Caco-2 (cell line): ENCODE measurements at regions not wholly inside any gene's neighbourhood (a gene's known extent, or its start where the extent isn't known, plus 50 kb on each side); places are given as distances from the start of the nearest gene placed in this dataset.

Experiments
- BruUV-seq: library from RNA; stranded (reverse); fragments of 400-500 nt; replicated peaks from 2 replicates; lab custom pipeline; 2021; lab: Mats Ljungman, UMichigan
- CTCF ChIA-PET: fragments of 300-600 bp; sonication (Branson Sonifier 250); formaldehyde crosslinking; loops from one replicate; lab custom pipeline; 2022; ENCODE audit warnings: antibody characterized with exemption; lab: Charles Lee
- POLR2A ChIA-PET: fragments of 300-600 bp; sonication (Branson Sonifier 250); formaldehyde crosslinking; loops from one replicate; lab custom pipeline; 2022; ENCODE audit warnings: antibody characterized with exemption; lab: Charles Lee
- DNase-seq, 2 experiments: peaks; one replicate each; pipeline versions ENCODE4 v3.0.0 to v3.0.0-alpha.2; 2020 to 2022
- H3K27me3 ChIP-seq: replicated peaks from 2 replicates; pipeline ENCODE4 v1.6.0; 2011; ENCODE audit warnings: low read length; ENCODE audit not compliant: control insufficient read depth, insufficient read depth
- H3K36me3 ChIP-seq: 2 replicates; pipeline ENCODE4 v1.5.1; 2011; ENCODE audit warnings: low read length; ENCODE audit not compliant: control insufficient read depth, insufficient read depth
- H3K4me1 ChIP-seq: fragments of 250-450 bp; sonication (Bioruptor Pico); 2 replicates; pipeline ENCODE4 v1.5.1; 2020; ENCODE audit warnings: mild to moderate bottlenecking
- H3K4me3 ChIP-seq: 2 replicates; pipeline ENCODE4 v1.5.1; 2011; ENCODE audit warnings: low read depth, mild to moderate bottlenecking, control low read depth, low read length
- H3K9me3 ChIP-seq: fragments of 250-450 bp; sonication (Bioruptor Pico); 2 replicates; pipeline ENCODE4 v1.5.1; 2020; ENCODE audit warnings: mild to moderate bottlenecking, moderate library complexity
- H3K27ac Mint-ChIP-seq: one replicate; pipeline ENCODE4 v1.8.0; 2022; ENCODE audit warnings: mixed read lengths; ENCODE audit not compliant: unreplicated experiment
- H3K27me3 Mint-ChIP-seq: one replicate; pipeline ENCODE4 v1.8.0; 2022; ENCODE audit warnings: mixed read lengths; ENCODE audit not compliant: insufficient read depth, unreplicated experiment
- H3K36me3 Mint-ChIP-seq: one replicate; pipeline ENCODE4 v1.8.0; 2022; ENCODE audit warnings: mild to moderate bottlenecking, mixed read lengths; ENCODE audit not compliant: insufficient read depth, unreplicated experiment
- H3K4me1 Mint-ChIP-seq: one replicate; pipeline ENCODE4 v1.8.0; 2022; ENCODE audit warnings: low read depth, mixed read lengths; ENCODE audit not compliant: unreplicated experiment
- H3K4me3 Mint-ChIP-seq: one replicate; pipeline ENCODE4 v1.8.0; 2022; ENCODE audit warnings: mild to moderate bottlenecking, moderate library complexity, mixed read lengths; ENCODE audit not compliant: unreplicated experiment
- H3K9me3 Mint-ChIP-seq: one replicate; pipeline ENCODE4 v1.8.0; 2022; ENCODE audit warnings: mixed read lengths; ENCODE audit not compliant: unreplicated experiment
- CTCF ChIP-seq, 2 experiments: fragments of 200-600 bp in 1 of 2; IDR thresholded peaks; 1 replicate in 1 of 2; 2 replicates in 1 of 2; pipeline versions ENCODE4 v1.5.1 to v1.8.0; 2011 to 2022; ENCODE audit warnings: antibody characterized with exemption in 1 of 2, control low read depth in 1 of 2, inconsistent platforms in 1 of 2, low read depth in 1 of 2, low read length in 1 of 2, mild to moderate bottlenecking in 1 of 2, moderate library complexity in 1 of 2; ENCODE audit not compliant: insufficient read depth in 1 of 2, severe bottlenecking in 1 of 2, unreplicated experiment in 1 of 2
- intact Hi-C: fragments of 100-400 bp; cut with micrococcal nuclease; formaldehyde crosslinking; loops from one replicate; pipeline ENCODE4 v1.10.0; 2022; ENCODE audit not compliant: unreplicated experiment

- Histone ChIP-seq H3K4me1 (no peaks in the 10 kb centered on the region), H3K36me3 (no peaks in the 10 kb centered on the region), H3K9me3 (no peaks in the 10 kb centered on the region), H3K27me3 (no peaks in the 10 kb centered on the region), H3K4me3 (no peak overlapping the region)
- peaks cover 9% of the 10 kb centered on the region for H3K27me3 Mint-ChIP-seq
- DNase-seq = no peak
- POLR2A ChIA-PET = no interaction called here
- BruUV-seq = no TSS peak
- no peak overlapping the region for H3K27ac Mint-ChIP-seq
- no peaks in the 10 kb centered on the region for H3K9me3 Mint-ChIP-seq
- no peaks in the 10 kb centered on the region for H3K36me3 Mint-ChIP-seq
- no peak overlapping the region for H3K4me3 Mint-ChIP-seq
- H3K4me1 Mint-ChIP-seq = no peaks in the 10 kb centered on the region
- CTCF ChIA-PET = no interaction called here
- no peak for TF ChIP-seq CTCF (IDR thresholded peaks at IDR 0.05; ENCODE audit: insufficient read depth in 1 of 2, low read depth in 1 of 2, low read length in 1 of 2, severe bottlenecking in 1 of 2, unreplicated experiment in 1 of 2)
- intact Hi-C loops = no loop called here
Observed at GRCh38 chr15:87211547-87211946, 1045.0 kb downstream of the NTRK3 start.

GRCh38 chr15:87209891-87210689 is 1046.4 kb downstream of the NTRK3 start:
- H3K4me1 Mint-ChIP-seq = no peaks in the 10 kb centered on the region
- no peak for TF ChIP-seq CTCF (IDR thresholded peaks at IDR 0.05; ENCODE audit: insufficient read depth in 1 of 2, low read depth in 1 of 2, low read length in 1 of 2, severe bottlenecking in 1 of 2, unreplicated experiment in 1 of 2)
- CTCF ChIA-PET = no interaction called here
- H3K4me3 Mint-ChIP-seq = no peak overlapping the region
- H3K4me1 ChIP-seq = no peaks in the 10 kb centered on the region
- no peaks in the 10 kb centered on the region for H3K36me3 ChIP-seq
- no peak overlapping the region for H3K27ac Mint-ChIP-seq
- no peaks in the 10 kb centered on the region for H3K27me3 ChIP-seq
- peaks cover 9% of the 10 kb centered on the region for H3K27me3 Mint-ChIP-seq
- no TSS peak for BruUV-seq
- H3K4me3 ChIP-seq = no peak overlapping the region
- H3K36me3 Mint-ChIP-seq = no peaks in the 10 kb centered on the region
- H3K9me3 Mint-ChIP-seq = no peaks in the 10 kb centered on the region
- intact Hi-C loops = no loop called here
- POLR2A ChIA-PET = no interaction called here
- DNase-seq = no peak
- no peaks in the 10 kb centered on the region for H3K9me3 ChIP-seq

GRCh38 chr15:87207990-87208580 is 1048.5 kb downstream of the NTRK3 start:
- DNase-seq = no peak
- Mint-ChIP-seq H3K4me1 (no peaks in the 10 kb centered on the region), H3K27me3 (peaks cover 5% of the 10 kb centered on the region), H3K4me3 (no peak overlapping the region), H3K27ac (no peak overlapping the region), H3K9me3 (no peaks in the 10 kb centered on the region), H3K36me3 (no peaks in the 10 kb centered on the region)
- H3K4me1 ChIP-seq = no peaks in the 10 kb centered on the region
- no peak overlapping the region for H3K4me3 ChIP-seq
- POLR2A ChIA-PET = no interaction called here
- H3K9me3 ChIP-seq = no peaks in the 10 kb centered on the region
- intact Hi-C loops = no loop called here
- BruUV-seq = no TSS peak
- no peaks in the 10 kb centered on the region for H3K36me3 ChIP-seq
- no peak for TF ChIP-seq CTCF (IDR thresholded peaks at IDR 0.05; ENCODE audit: insufficient read depth in 1 of 2, low read depth in 1 of 2, low read length in 1 of 2, severe bottlenecking in 1 of 2, unreplicated experiment in 1 of 2)
- CTCF ChIA-PET = no interaction called here
- H3K27me3 ChIP-seq = no peaks in the 10 kb centered on the region
